ENCODE measurements at regions not wholly inside any gene's neighbourhood (a gene's known extent, or its start where the extent isn't known, plus 50 kb on each side); places are given as distances from the start of the nearest gene placed in this dataset.

- TF ChIP-seq ZNF510 (tag by site-specific recombination; IDR thresholded peaks at IDR 0.05; ENCODE audit: insufficient replicate concordance) (no peak), ZNF423 (tag by site-specific recombination; IDR thresholded peaks at IDR 0.05) (no peak), ZBTB10 (tag by site-specific recombination; IDR thresholded peaks at IDR 0.05) (no peak), SCRT1 (tag by site-specific recombination; IDR thresholded peaks at IDR 0.05; ENCODE audit: borderline replicate concordance) (no peak), CTCF (tag by site-specific recombination; IDR thresholded peaks at IDR 0.05) (no peak), SALL2 (tag by site-specific recombination; IDR thresholded peaks at IDR 0.05; ENCODE audit: borderline replicate concordance) (no peak), ZNF394 (tag by site-specific recombination; IDR thresholded peaks at IDR 0.05; ENCODE audit: borderline replicate concordance) (no peak), ZNF26 (tag by site-specific recombination; IDR thresholded peaks at IDR 0.05) (no peak), ZNF157 (tag by site-specific recombination; IDR thresholded peaks at IDR 0.05) (no peak), TCF7L2 (IDR thresholded peaks at IDR 0.05; ENCODE audit: borderline replicate concordance, low read depth, low read length) (no peak), ZNF37A (tag by site-specific recombination; IDR thresholded peaks at IDR 0.05) (no peak), PRDM2 (tag by site-specific recombination; IDR thresholded peaks at IDR 0.05; ENCODE audit: borderline replicate concordance) (no peak), ZNF777 (tag by site-specific recombination; IDR thresholded peaks at IDR 0.05; ENCODE audit: borderline replicate concordance) (no peak), KLF10 (tag by site-specific recombination; IDR thresholded peaks at IDR 0.05) (no peak)
- H3K9me3 ChIP-seq (ENCODE audit: control insufficient read depth, insufficient read depth, low read depth, low read length): no peaks in the 10 kb centered on the region
- H3K4me1 ChIP-seq (ENCODE audit: control insufficient read depth, insufficient read depth, low read length): no peaks in the 10 kb centered on the region
- no peak overlapping the region for H3K27ac ChIP-seq (ENCODE audit: extremely low read depth, low read depth, low read length)
- no peak overlapping the region for H3K4me3 ChIP-seq (ENCODE audit: low read depth, low read length)
- ChIA-PET POLR2A (no interaction called here), CTCF (no interaction called here)
- H3K36me3 ChIP-seq (ENCODE audit: control insufficient read depth in 2 of 2, insufficient read depth in 1 of 2, low read length in 2 of 2): no peaks in the 10 kb centered on the region
Observed at GRCh38 chr9:24451346-24451745, 94.4 kb downstream of the IZUMO3 start.
